ENCODE measurements at regions not wholly inside any gene's neighbourhood (a gene's known extent, or its start where the extent isn't known, plus 50 kb on each side); places are given as distances from the start of the nearest gene placed in this dataset.

- TF ChIP-seq EZH2 (IDR thresholded peaks at IDR 0.05) (no peak), POLR2AphosphoS5 (IDR thresholded peaks at IDR 0.05; ENCODE audit: borderline replicate concordance, low read depth, low read length) (no peak), FOXP2 (optimal IDR thresholded peaks at IDR 0.05; ENCODE audit: control extremely low read depth, extremely low read length, insufficient read depth) (no peak)
Measured at GRCh38 chr1:189783456-189783855, 694.2 kb downstream of the BRINP3 start.

Data from SK-N-MC (cell line).